GM10266 (cell line): ENCODE measurements at regions not wholly inside any gene's neighbourhood (a gene's known extent, or its start where the extent isn't known, plus 50 kb on each side); places are given as distances from the start of the nearest gene placed in this dataset.
"Not testable (repeated sequence)": the region's sequence is repeated elsewhere in the genome, so short reads cannot be mapped to it uniquely, and the experiment has no call there.

ENCODE experiments used
- DNase-seq: peaks from one replicate; pipeline ENCODE4 v3.0.0; 2012; ENCODE audit errors: extremely low spot score
- CTCF ChIP-seq: IDR thresholded peaks from 2 replicates; pipeline ENCODE4 v1.5.1; 2012; ENCODE audit warnings: mild to moderate bottlenecking, low read depth; ENCODE audit not compliant: control insufficient read depth, insufficient read depth; ENCODE audit errors: missing control alignments

GRCh38 chr3:164365242-164365641 lies 713.1 kb downstream of the SI start:
- no peak for DNase-seq
- no peak for TF ChIP-seq CTCF

GRCh38 chr3:164364111-164364510 lies 714.2 kb downstream of the SI start:
- DNase-seq: no peak
- no peak for TF ChIP-seq CTCF

- DNase-seq: no peak
- TF ChIP-seq CTCF: no peak
These were observed 717.4 kb downstream of the SI start for GRCh38 chr3:164360738-164361406.

- TF ChIP-seq CTCF: no peak
These were observed 718.2 kb downstream of the SI start for GRCh38 chr3:164360078-164360578.

GRCh38 chr3:164352991-164353390 lies 725.3 kb downstream of the SI start:
- TF ChIP-seq CTCF: no peak
- no peak for DNase-seq

More at GRCh38 chr3:164360078-164360578, 718.2 kb downstream of the SI start:
- DNase-seq: no peak

GRCh38 chr3:164351131-164351530 lies 727.2 kb downstream of the SI start:
- TF ChIP-seq CTCF: no peak
- DNase-seq: no peak

- DNase-seq: not testable (repeated sequence)
These were observed 736.1 kb downstream of the SI start for GRCh38 chr3:164342206-164342605.

GRCh38 chr3:164341086-164341485 lies 737.2 kb downstream of the SI start:
- no peak for DNase-seq
- no peak for TF ChIP-seq CTCF
